ENCODE measurements at regions not wholly inside any gene's neighbourhood (a gene's known extent, or its start where the extent isn't known, plus 50 kb on each side); places are given as distances from the start of the nearest gene placed in this dataset.

- DNase-seq: no peak
- intact Hi-C loops (cut with DNase I; ENCODE audit: low total_unique reads): no loop called here
- Histone ChIP-seq H3K9me3 (no peaks in the 10 kb centered on the region), H3K4me3 (no peak overlapping the region), H3K27ac (no peak overlapping the region), H3K27me3 (no peaks in the 10 kb centered on the region), H3K36me3 (no peaks in the 10 kb centered on the region), H3K4me1 (no peaks in the 10 kb centered on the region)
- TF ChIP-seq, protein P1, sequence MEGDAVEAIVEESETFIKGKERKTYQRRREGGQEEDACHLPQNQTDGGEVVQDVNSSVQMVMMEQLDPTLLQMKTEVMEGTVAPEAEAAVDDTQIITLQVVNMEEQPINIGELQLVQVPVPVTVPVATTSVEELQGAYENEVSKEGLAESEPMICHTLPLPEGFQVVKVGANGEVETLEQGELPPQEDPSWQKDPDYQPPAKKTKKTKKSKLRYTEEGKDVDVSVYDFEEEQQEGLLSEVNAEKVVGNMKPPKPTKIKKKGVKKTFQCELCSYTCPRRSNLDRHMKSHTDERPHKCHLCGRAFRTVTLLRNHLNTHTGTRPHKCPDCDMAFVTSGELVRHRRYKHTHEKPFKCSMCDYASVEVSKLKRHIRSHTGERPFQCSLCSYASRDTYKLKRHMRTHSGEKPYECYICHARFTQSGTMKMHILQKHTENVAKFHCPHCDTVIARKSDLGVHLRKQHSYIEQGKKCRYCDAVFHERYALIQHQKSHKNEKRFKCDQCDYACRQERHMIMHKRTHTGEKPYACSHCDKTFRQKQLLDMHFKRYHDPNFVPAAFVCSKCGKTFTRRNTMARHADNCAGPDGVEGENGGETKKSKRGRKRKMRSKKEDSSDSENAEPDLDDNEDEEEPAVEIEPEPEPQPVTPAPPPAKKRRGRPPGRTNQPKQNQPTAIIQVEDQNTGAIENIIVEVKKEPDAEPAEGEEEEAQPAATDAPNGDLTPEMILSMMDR (IDR thresholded peaks at IDR 0.05 in 4 of 5, conservative IDR thresholded peaks at IDR 0.05 in 1 of 5): no peak
- in situ Hi-C loops (cut with MboI; ENCODE audit: low sequenced_read_pairs in 4 of 4): no loop called here
- no peak for ATAC-seq
Observed at GRCh38 chr2:111652038-111652437, 232.0 kb downstream of the ANAPC1 start.

DNA sequence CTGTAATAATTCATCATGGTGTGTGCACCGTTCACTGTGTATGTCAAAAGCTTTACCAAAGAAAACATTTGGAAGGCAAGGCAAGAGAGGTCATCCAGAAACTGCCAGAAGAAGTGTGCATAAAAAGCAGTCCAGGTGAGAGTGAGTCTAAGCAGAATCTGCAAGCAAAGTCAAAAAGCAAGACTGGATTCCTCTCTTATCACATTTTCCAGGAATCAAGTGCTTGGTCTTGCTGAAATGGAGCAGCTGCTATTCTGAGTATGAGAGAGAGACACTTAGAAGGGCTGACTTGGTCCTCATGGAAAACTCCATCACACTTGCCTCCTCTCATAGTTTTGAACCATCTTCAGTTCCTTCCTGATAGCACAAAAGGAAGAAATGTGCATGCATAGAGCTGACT, 231.3 kb downstream of the ANAPC1 start:
- Histone ChIP-seq H3K27me3 (no peaks in the 10 kb centered on the region), H3K4me3 (no peak overlapping the region), H3K27ac (no peak overlapping the region), H3K9me3 (no peaks in the 10 kb centered on the region), H3K36me3 (no peaks in the 10 kb centered on the region), H3K4me1 (no peaks in the 10 kb centered on the region)
- intact Hi-C loops (cut with DNase I; ENCODE audit: low total_unique reads): no loop called here
- no peak for ATAC-seq
- in situ Hi-C loops (cut with MboI; ENCODE audit: low sequenced_read_pairs in 4 of 4): no loop called here
- DNase-seq: no peak
- no peak for TF ChIP-seq POLR2A (IDR thresholded peaks at IDR 0.05)
- TF ChIP-seq, protein P1 (IDR thresholded peaks at IDR 0.05 in 4 of 5, conservative IDR thresholded peaks at IDR 0.05 in 1 of 5): no peak

DNA sequence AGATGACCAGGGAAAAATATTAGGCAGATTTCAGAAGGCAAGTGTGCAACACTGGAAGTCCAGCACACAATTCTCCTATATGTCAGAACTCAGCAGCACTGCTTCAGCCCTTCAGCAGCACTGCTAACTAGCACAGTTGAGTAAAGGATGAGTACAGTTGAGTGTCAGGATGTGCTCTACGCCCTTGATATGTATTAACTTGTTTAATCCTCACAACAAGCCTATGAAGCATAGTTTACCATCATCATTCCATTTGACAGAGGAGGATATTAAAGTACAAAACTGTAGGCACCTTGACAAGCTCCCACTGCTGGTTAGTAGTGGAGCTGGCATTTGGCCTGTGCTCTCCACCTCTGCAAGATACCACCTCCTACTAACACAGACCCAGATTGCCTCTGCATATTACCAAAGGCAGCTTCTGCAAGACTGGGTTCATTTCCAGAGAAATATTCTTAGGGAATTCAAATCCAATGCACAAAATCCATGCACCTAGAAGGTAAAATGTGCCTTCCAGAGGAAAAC, 230.8 kb downstream of the ANAPC1 start:
- ATAC-seq: no peak
- in situ Hi-C loops (cut with MboI; ENCODE audit: low sequenced_read_pairs in 4 of 4): no loop called here

GRCh38 chr2:111653913-111654312, 230.1 kb downstream of the ANAPC1 start:
- intact Hi-C loops (cut with DNase I; ENCODE audit: low total_unique reads) (no loop called here), in situ Hi-C loops (cut with MboI; ENCODE audit: low sequenced_read_pairs in 4 of 4) (no loop called here)
- TF ChIP-seq, protein P1 (IDR thresholded peaks at IDR 0.05 in 4 of 5, conservative IDR thresholded peaks at IDR 0.05 in 1 of 5): no peak
- TF ChIP-seq POLR2A (IDR thresholded peaks at IDR 0.05): no peak
- Histone ChIP-seq H3K9me3 (no peaks in the 10 kb centered on the region), H3K27ac (no peak overlapping the region), H3K36me3 (no peaks in the 10 kb centered on the region), H3K27me3 (no peaks in the 10 kb centered on the region), H3K4me1 (peaks cover 0 to 3% of the 10 kb centered on the region in 2 donors), H3K4me3 (no peak overlapping the region)
- ATAC-seq (no peak), DNase-seq (no peak)

More for the DNA sequence above, 230.8 kb downstream of the ANAPC1 start:
- no peak overlapping the region for H3K27ac ChIP-seq
- H3K9me3 ChIP-seq: no peaks in the 10 kb centered on the region
- no peaks in the 10 kb centered on the region for H3K27me3 ChIP-seq
- no peaks in the 10 kb centered on the region for H3K36me3 ChIP-seq
- intact Hi-C loops (cut with DNase I; ENCODE audit: low total_unique reads): no loop called here
- H3K4me3 ChIP-seq: no peak overlapping the region
- DNase-seq: no peak
- TF ChIP-seq, protein P1 (IDR thresholded peaks at IDR 0.05 in 4 of 5, conservative IDR thresholded peaks at IDR 0.05 in 1 of 5): no peak
- no peak for TF ChIP-seq POLR2A (IDR thresholded peaks at IDR 0.05)
- no peaks in the 10 kb centered on the region for H3K4me1 ChIP-seq

DNA sequence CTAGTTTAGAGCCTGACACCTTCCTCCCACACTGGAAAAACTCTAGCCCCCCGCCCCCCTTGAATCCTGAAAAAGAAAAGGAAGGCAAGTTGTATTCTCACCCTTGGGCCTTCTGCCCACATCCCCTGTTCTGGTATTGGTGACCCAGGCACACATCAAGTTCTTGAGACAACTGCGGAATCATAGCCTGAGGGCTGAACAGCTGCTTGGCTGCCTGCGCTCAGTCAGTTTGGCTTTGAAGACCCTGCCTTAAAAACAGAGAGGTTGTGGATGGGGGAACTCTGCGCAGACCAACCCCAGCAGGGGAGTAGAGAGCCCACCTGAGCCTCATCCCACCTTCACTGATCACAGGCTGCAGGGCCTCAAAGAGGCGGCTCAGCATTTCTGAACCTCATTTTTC, 229.2 kb downstream of the ANAPC1 start:
- in situ Hi-C loops (cut with MboI; ENCODE audit: low sequenced_read_pairs in 4 of 4): no loop called here
- no peak for ATAC-seq
- intact Hi-C loops (cut with DNase I; ENCODE audit: low total_unique reads): no loop called here
- Histone ChIP-seq H3K9me3 (no peaks in the 10 kb centered on the region), H3K27me3 (no peaks in the 10 kb centered on the region), H3K4me1 (peaks cover 0 to 12% of the 10 kb centered on the region in 2 donors), H3K36me3 (no peaks in the 10 kb centered on the region), H3K4me3 (no peak overlapping the region), H3K27ac (no peak overlapping the region)
- DNase-seq: no peak
- TF ChIP-seq, protein P1 (IDR thresholded peaks at IDR 0.05 in 4 of 5, conservative IDR thresholded peaks at IDR 0.05 in 1 of 5): no peak
- TF ChIP-seq POLR2A (IDR thresholded peaks at IDR 0.05): no peak
